Endothelial cell of umbilical vein (primary cell): ENCODE measurements at regions not wholly inside any gene's neighbourhood (a gene's known extent, or its start where the extent isn't known, plus 50 kb on each side); places are given as distances from the start of the nearest gene placed in this dataset.
A peak's percentile ranks its signal among the peaks of the same experiment; 100 is the strongest.

Experiments used
- BruUV-seq: library from RNA; stranded (reverse); fragments of 400-500 nt; replicated peaks from 2 replicates; lab custom pipeline; 2021; lab: Mats Ljungman, UMichigan
- CTCF ChIA-PET: fragments of 300-600, 350-600 bp; sonication (Branson Sonifier 250); formaldehyde crosslinking; loops from one replicate; lab custom pipeline; 2021; ENCODE audit warnings: antibody characterized with exemption, inconsistent platforms; lab: Charles Lee
- POLR2A ChIA-PET: fragments of 300-600, 350-600 bp; sonication (Branson Sonifier 250); formaldehyde crosslinking; loops from one replicate; lab custom pipeline; 2021; ENCODE audit warnings: antibody characterized with exemption, inconsistent platforms; lab: Charles Lee
- DNase-seq: peaks from one replicate; pipeline ENCODE4 v3.0.0-alpha.2; 2011; ENCODE audit warnings: low read depth, low spot score
- FAIRE-seq: peaks from 2 replicates; lab custom pipeline; 2011; peaks lifted over from hg19 to GRCh38; lab: Jason Lieb, UNC
- H2AFZ ChIP-seq: 2 replicates; pipeline ENCODE4 v1.6.0; 2012; ENCODE audit warnings: low read depth, low read length, control low read depth, inconsistent platforms
- H3K27ac ChIP-seq: 2 replicates; pipeline ENCODE4 v1.5.1; 2011; ENCODE audit warnings: low read depth, mild to moderate bottlenecking, control low read depth, low read length, moderate library complexity; ENCODE audit not compliant: insufficient read depth
- H3K27me3 ChIP-seq, 2 experiments: 2 replicates each; pipeline versions ENCODE4 v1.6.0 to v1.6.1; 2011; ENCODE audit warnings: low read length in 2 of 2, mixed read lengths in 1 of 2; ENCODE audit not compliant: control insufficient read depth in 2 of 2, insufficient read depth in 2 of 2
- H3K36me3 ChIP-seq, 2 experiments: 2 replicates in 1 of 2; 3 replicates in 1 of 2; pipeline ENCODE4 v1.5.1; 2011; ENCODE audit warnings: low read length in 2 of 2, mild to moderate bottlenecking in 1 of 2, moderate library complexity in 1 of 2; ENCODE audit not compliant: control insufficient read depth in 2 of 2, insufficient read depth in 2 of 2; ENCODE audit errors: extremely low read depth in 1 of 2
- H3K4me1 ChIP-seq: 3 replicates; pipeline ENCODE4 v1.5.1; 2011; ENCODE audit warnings: mild to moderate bottlenecking, low read length; ENCODE audit not compliant: control insufficient read depth, insufficient read depth; ENCODE audit errors: extremely low read depth
- H3K4me2 ChIP-seq: 2 replicates; pipeline ENCODE4 v1.6.1; 2011; ENCODE audit warnings: low read length, control low read depth, mixed read lengths; ENCODE audit not compliant: insufficient read depth
- H3K4me3 ChIP-seq, 3 experiments: fragments of 200-600 bp in 1 of 3; sonication (generic), shearing (Covaris generic) in 1 of 3; replicated peaks in 1 of 3; 2 replicates each; pipeline ENCODE4 v1.5.1; 2011 to 2016; ENCODE audit warnings: control low read depth in 3 of 3, low read length in 3 of 3, mild to moderate bottlenecking in 2 of 3, inconsistent platforms in 1 of 3, low read depth in 1 of 3, moderate library complexity in 1 of 3; ENCODE audit not compliant: insufficient read depth in 1 of 3
- H3K79me2 ChIP-seq: 2 replicates; pipeline ENCODE4 v1.6.0; 2012; ENCODE audit warnings: low read length, inconsistent platforms; ENCODE audit not compliant: control insufficient read depth, insufficient read depth
- H3K9ac ChIP-seq: replicated peaks from 2 replicates; pipeline ENCODE3; 2011; ENCODE audit warnings: low read length, control low read depth; ENCODE audit not compliant: insufficient read depth; ENCODE audit errors: extremely low read depth
- H3K9me1 ChIP-seq: replicated peaks from 3 replicates; pipeline ENCODE4 v1.6.0; 2011; ENCODE audit warnings: mild to moderate bottlenecking, low read length; ENCODE audit not compliant: control insufficient read depth, insufficient read depth; ENCODE audit errors: extremely low read depth
- H3K9me3 ChIP-seq: replicated peaks from 2 replicates; pipeline ENCODE4 v1.5.1; 2012; ENCODE audit warnings: low read length, inconsistent platforms; ENCODE audit not compliant: control insufficient read depth, insufficient read depth
- H4K20me1 ChIP-seq: replicated peaks from 2 replicates; pipeline ENCODE3; 2011; ENCODE audit warnings: mild to moderate bottlenecking, low read length; ENCODE audit not compliant: control insufficient read depth, insufficient read depth; ENCODE audit errors: extremely low read depth
- CTCF ChIP-seq, 2 donors: IDR thresholded peaks; 1 replicate in 1 of 2; 2 replicates in 1 of 2; pipeline ENCODE4 v1.5.1; 2011; ENCODE audit warnings: low read length in 2 of 2, mild to moderate bottlenecking in 2 of 2, moderate library complexity in 2 of 2, control low read depth in 1 of 2, inconsistent platforms in 1 of 2, low read depth in 1 of 2; ENCODE audit not compliant: insufficient read depth in 1 of 2; ENCODE audit errors: extremely low read depth in 1 of 2
- EZH2 ChIP-seq: IDR thresholded peaks from 2 replicates; pipeline ENCODE4 v1.6.1; 2012; ENCODE audit warnings: borderline replicate concordance, low read depth, mild to moderate bottlenecking, moderate library complexity, low read length, inconsistent platforms; ENCODE audit not compliant: severe bottlenecking
- FOS ChIP-seq: IDR thresholded peaks from 2 replicates; pipeline ENCODE4 v1.6.1; 2011; ENCODE audit warnings: mild to moderate bottlenecking, low read length, moderate library complexity, borderline replicate concordance; ENCODE audit not compliant: insufficient read depth
- GATA2 ChIP-seq: IDR thresholded peaks from 2 replicates; pipeline ENCODE4 v1.7.0; 2011; ENCODE audit warnings: low read depth, mild to moderate bottlenecking, moderate library complexity, mixed read lengths, low read length; ENCODE audit not compliant: insufficient read length, insufficient read depth
- JUN ChIP-seq: IDR thresholded peaks from 2 replicates; pipeline ENCODE4 v1.6.1; 2011; ENCODE audit warnings: borderline replicate concordance, low read depth; ENCODE audit not compliant: insufficient read length, insufficient read depth
- POLR2A ChIP-seq: IDR thresholded peaks from 2 replicates; pipeline ENCODE4 v1.6.1; 2012; ENCODE audit warnings: low read depth, mild to moderate bottlenecking, control low read depth, low read length
- POLR2AphosphoS5 ChIP-seq: IDR thresholded peaks from 2 replicates; pipeline ENCODE4 v1.6.1; 2012; ENCODE audit warnings: low read depth, mild to moderate bottlenecking, control low read depth, low read length, moderate library complexity; ENCODE audit not compliant: insufficient read depth
- dilution Hi-C: fragments of 300-500 bp; cut with MboI; formaldehyde crosslinking; loops from one replicate; pipeline ENCODE4 v1.15.0; 2019; ENCODE audit warnings: low sequenced_read_pairs; ENCODE audit not compliant: extremely low pct_ligation_motif_present
- intact Hi-C: fragments of 100-400 bp; cut with micrococcal nuclease; formaldehyde crosslinking; loops from one replicate; pipeline ENCODE4 v1.10.0; 2022

- ChIA-PET CTCF (interaction anchor here (0.9 to 1.0 kb wide), 2 partner anchors 10 to 13 kb away, joined by 3 read pairs; no protein-coding TSS in a partner anchor), POLR2A (no interaction called here)
- BruUV-seq = no TSS peak
- FAIRE-seq = no peak
- Histone ChIP-seq H3K9ac (no peak overlapping the region), H3K4me2 (no peak overlapping the region), H3K9me3 (no peaks in the 10 kb centered on the region), H3K9me1 (no peaks in the 10 kb centered on the region), H3K27ac (no peak overlapping the region), H2AFZ (no peak overlapping the region), H4K20me1 (no peaks in the 10 kb centered on the region), H3K4me3 (no peak overlapping the region), H3K27me3 (no peaks in the 10 kb centered on the region), H3K36me3 (no peaks in the 10 kb centered on the region), H3K79me2 (no peaks in the 10 kb centered on the region), H3K4me1 (no peaks in the 10 kb centered on the region)
- TF ChIP-seq GATA2 (no peak), FOS (no peak), JUN (no peak), POLR2AphosphoS5 (no peak), POLR2A (no peak), EZH2 (no peak), CTCF (IDR thresholded peaks at IDR 0.05; ENCODE audit: extremely low read depth in 1 of 2, insufficient read depth in 1 of 2, low read depth in 1 of 2, low read length in 2 of 2) (no peak)
- dilution Hi-C loops (no loop called here), intact Hi-C loops (no loop called here)
- DNase-seq = peak; percentile 14
Observed at GRCh38 chr21:16357994-16358393, 628.2 kb downstream of the USP25 start.
